A673 (cell line): ENCODE measurements at regions not wholly inside any gene's neighbourhood (a gene's known extent, or its start where the extent isn't known, plus 50 kb on each side); places are given as distances from the start of the nearest gene placed in this dataset.

Experiments
- BruUV-seq: library from RNA; stranded (reverse); fragments of 400-500 nt; replicated peaks from 2 replicates; lab custom pipeline; 2021; lab: Mats Ljungman, UMichigan
- CTCF ChIA-PET: fragments of 300-600 bp; sonication (Branson Sonifier 250); formaldehyde crosslinking; loops from one replicate; lab custom pipeline; 2022; ENCODE audit warnings: antibody characterized with exemption; lab: Charles Lee
- POLR2A ChIA-PET: fragments of 300-600 bp; sonication (Branson Sonifier 250); formaldehyde crosslinking; loops from one replicate; lab custom pipeline; 2022; ENCODE audit warnings: antibody characterized with exemption; ENCODE audit not compliant: low non-redundant PET; lab: Charles Lee
- DNase-seq: peaks from one replicate; pipeline ENCODE4 v3.0.0-alpha.2; 2015; ENCODE audit warnings: low spot score
- H3K27ac ChIP-seq: fragments of 200-600 bp; sonication (generic); 2 replicates; pipeline ENCODE4 v1.5.1; 2016; ENCODE audit warnings: mixed run types, low read depth, mild to moderate bottlenecking, mixed read lengths, antibody characterized with exemption, low read length; ENCODE audit not compliant: poor library complexity, severe bottlenecking
- H3K27me3 ChIP-seq: fragments of 200-600 bp; sonication (generic); replicated peaks from 2 replicates; pipeline ENCODE4 v1.6.1; 2017; ENCODE audit warnings: mixed run types, low read depth, mild to moderate bottlenecking, mixed read lengths, antibody characterized with exemption, low read length; ENCODE audit not compliant: insufficient read depth, poor library complexity
- H3K36me3 ChIP-seq: fragments of 200-600 bp; sonication (generic); 2 replicates; pipeline ENCODE4 v1.6.1; 2016; ENCODE audit warnings: mixed run types, mild to moderate bottlenecking, mixed read lengths, antibody characterized with exemption, low read length; ENCODE audit not compliant: insufficient read depth, poor library complexity, severe bottlenecking
- H3K4me1 ChIP-seq: fragments of 200-600 bp; sonication (generic); 2 replicates; pipeline ENCODE4 v1.6.1; 2017; ENCODE audit warnings: mixed run types, mild to moderate bottlenecking, mixed read lengths, antibody characterized with exemption, low read length; ENCODE audit not compliant: insufficient read depth, poor library complexity, severe bottlenecking
- H3K4me3 ChIP-seq: fragments of 200-600 bp; sonication (generic); 2 replicates; pipeline ENCODE4 v1.5.1; 2016; ENCODE audit warnings: low read depth, mixed run types, mild to moderate bottlenecking, mixed read lengths, low read length; ENCODE audit not compliant: poor library complexity, severe bottlenecking
- H3K9me3 ChIP-seq: fragments of 200-600 bp; sonication (generic); 2 replicates; pipeline ENCODE4 v1.6.1; 2016; ENCODE audit warnings: mixed run types, low read depth, mild to moderate bottlenecking, mixed read lengths, antibody characterized with exemption, low read length; ENCODE audit not compliant: poor library complexity, severe bottlenecking
- CTCF ChIP-seq: fragments of 300-800, 200-600 bp; sonication (generic); conservative IDR thresholded peaks from 2 replicates; pipeline ENCODE4 v1.5.1; 2017; ENCODE audit warnings: low read depth, mild to moderate bottlenecking, antibody characterized with exemption, low read length, moderate library complexity, mixed read lengths
- EZH2 ChIP-seq: fragments of 200-600 bp; sonication (generic); IDR thresholded peaks from 2 replicates; pipeline ENCODE4 v1.6.1; 2017; ENCODE audit warnings: borderline replicate concordance, low read depth, mild to moderate bottlenecking, mixed read lengths, antibody characterized with exemption, low read length; ENCODE audit not compliant: poor library complexity, severe bottlenecking
- intact Hi-C: fragments of 100-400 bp; cut with micrococcal nuclease; formaldehyde crosslinking; loops from one replicate; pipeline ENCODE4 v1.10.0; 2022; ENCODE audit not compliant: unreplicated experiment

GRCh38 chr2:16172324-16173175 is 232.2 kb downstream of the MYCN start:
- H3K36me3 ChIP-seq = no peaks in the 10 kb centered on the region
- H3K4me3 ChIP-seq = no peak overlapping the region
- ChIA-PET CTCF (no interaction called here), POLR2A (no interaction called here)
- no peak for TF ChIP-seq EZH2
- no peak for TF ChIP-seq CTCF
- H3K27ac ChIP-seq = no peak overlapping the region
- no peaks in the 10 kb centered on the region for H3K4me1 ChIP-seq
- no peaks in the 10 kb centered on the region for H3K9me3 ChIP-seq
- H3K27me3 ChIP-seq = peaks cover 6% of the 10 kb centered on the region
- no peak for DNase-seq
- intact Hi-C loops = no loop called here
- BruUV-seq = no TSS peak

GRCh38 chr2:16171425-16171920 is 231.1 kb downstream of the MYCN start:
- DNase-seq = no peak
- Histone ChIP-seq H3K4me3 (no peak overlapping the region), H3K9me3 (no peaks in the 10 kb centered on the region), H3K27ac (no peak overlapping the region), H3K27me3 (peaks cover 6% of the 10 kb centered on the region), H3K36me3 (no peaks in the 10 kb centered on the region), H3K4me1 (no peaks in the 10 kb centered on the region)
- intact Hi-C loops = no loop called here
- no TSS peak for BruUV-seq
- POLR2A ChIA-PET = no interaction called here
- TF ChIP-seq CTCF (no peak), EZH2 (no peak)
- CTCF ChIA-PET = no interaction called here

GRCh38 chr2:16170675-16171424 is 230.5 kb downstream of the MYCN start:
- H3K36me3 ChIP-seq = no peaks in the 10 kb centered on the region
- no TSS peak for BruUV-seq

More at GRCh38 chr2:16170675-16171424, 230.5 kb downstream of the MYCN start:
- Histone ChIP-seq H3K9me3 (no peaks in the 10 kb centered on the region), H3K4me1 (no peaks in the 10 kb centered on the region), H3K27me3 (peaks cover 6% of the 10 kb centered on the region), H3K4me3 (no peak overlapping the region), H3K27ac (no peak overlapping the region)
- intact Hi-C loops = no loop called here
- DNase-seq = no peak
- POLR2A ChIA-PET = no interaction called here
- CTCF ChIA-PET = no interaction called here
- TF ChIP-seq CTCF = no peak
- no peak for TF ChIP-seq EZH2
